GM12878 (cell line): ENCODE measurements at regions not wholly inside any gene's neighbourhood (a gene's known extent, or its start where the extent isn't known, plus 50 kb on each side); places are given as distances from the start of the nearest gene placed in this dataset.

ENCODE experiments used
- ATF2 ChIP-seq: IDR thresholded peaks from 2 replicates; pipeline ENCODE4 v1.6.1; 2012; ENCODE audit warnings: low read length, inconsistent platforms
- BHLHE40 ChIP-seq, 2 experiments: fragments of 450-650 bp in 1 of 2; IDR thresholded peaks; 2 replicates each; pipeline ENCODE4 v1.6.1; 2011 to 2017; ENCODE audit warnings: low read depth in 2 of 2, borderline replicate concordance in 1 of 2, improper control_type of control experiment in 1 of 2, low read length in 1 of 2, mild to moderate bottlenecking in 1 of 2
- CTCF ChIP-seq, 3 experiments: IDR thresholded peaks in 2 of 3; conservative IDR thresholded peaks in 1 of 3; 2 replicates each; pipeline ENCODE4 v1.5.1; 2011; ENCODE audit warnings: low read depth in 3 of 3, low read length in 3 of 3, mild to moderate bottlenecking in 3 of 3, control low read depth in 2 of 3, moderate library complexity in 2 of 3, inconsistent platforms in 1 of 3, mixed read lengths in 1 of 3; ENCODE audit not compliant: control insufficient read depth in 2 of 3, insufficient read depth in 1 of 3; ENCODE audit errors: extremely low read depth in 1 of 3
- EZH2 ChIP-seq: IDR thresholded peaks from 2 replicates; pipeline ENCODE4 v1.6.1; 2012; ENCODE audit warnings: low read depth, mild to moderate bottlenecking, control low read depth, inconsistent platforms, low read length, borderline replicate concordance; ENCODE audit not compliant: control insufficient read depth
- POLR2A ChIP-seq: IDR thresholded peaks from 2 replicates; pipeline ENCODE4 v1.6.1; 2011; ENCODE audit warnings: low read depth, mild to moderate bottlenecking, low read length
- POLR2AphosphoS2 ChIP-seq: IDR thresholded peaks from 2 replicates; pipeline ENCODE4 v1.6.1; 2011; ENCODE audit warnings: low read depth, mild to moderate bottlenecking, low read length, improper control_type of control experiment, moderate library complexity
- ZNF274 ChIP-seq: IDR thresholded peaks from one replicate; pipeline ENCODE4 v1.8.0; 2011; ENCODE audit not compliant: insufficient read length, insufficient read depth
- TF ChIP-seq, protein P1 (sequence below): IDR thresholded peaks from 2 replicates; pipeline ENCODE4 v1.6.1; 2011; ENCODE audit warnings: borderline replicate concordance, low read depth, mild to moderate bottlenecking, moderate library complexity, low read length; ENCODE audit not compliant: insufficient read depth, poor library complexity, severe bottlenecking

DNA sequence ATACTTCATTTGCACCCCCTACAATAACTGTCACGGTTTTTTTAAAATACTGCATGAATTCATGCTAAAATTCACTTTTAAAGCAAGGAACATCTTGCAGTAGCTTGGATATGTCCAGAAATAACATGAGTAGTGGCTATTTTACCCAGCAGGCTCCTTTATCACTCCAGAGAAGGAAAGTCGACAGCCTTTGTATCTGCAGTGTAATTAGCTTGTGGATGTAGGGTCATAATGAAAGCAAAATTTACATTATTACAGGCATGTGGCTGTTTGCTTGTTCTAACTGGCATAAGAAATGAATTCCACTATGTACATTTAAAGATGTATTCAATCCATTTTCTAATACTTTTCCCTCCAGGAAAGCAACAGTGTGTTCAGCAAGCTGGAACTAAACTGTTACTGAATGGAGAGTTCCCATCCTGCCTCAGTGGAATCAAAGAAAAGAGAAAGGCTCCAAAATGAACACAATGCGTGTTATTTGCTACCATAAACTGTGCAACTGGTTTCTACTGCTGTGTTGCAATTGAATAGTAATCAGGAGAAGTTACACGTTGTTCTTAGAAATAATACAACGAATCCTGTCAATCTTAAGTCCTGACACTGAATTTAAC, 321.2 kb upstream of the VRK2 start:
- TF ChIP-seq ZNF274 = no peak
- TF ChIP-seq BHLHE40 (IDR thresholded peaks at IDR 0.05; ENCODE audit: borderline replicate concordance in 1 of 2, low read depth in 2 of 2, low read length in 1 of 2) = no peak
- TF ChIP-seq POLR2A = no peak
- TF ChIP-seq CTCF (IDR thresholded peaks at IDR 0.05 in 2 of 3, conservative IDR thresholded peaks at IDR 0.05 in 1 of 3; ENCODE audit: control insufficient read depth in 2 of 3, extremely low read depth in 1 of 3, insufficient read depth in 1 of 3, low read depth in 3 of 3, low read length in 3 of 3) = no peak
- no peak for TF ChIP-seq ATF2
- TF ChIP-seq POLR2AphosphoS2 = no peak
- TF ChIP-seq, protein P1, sequence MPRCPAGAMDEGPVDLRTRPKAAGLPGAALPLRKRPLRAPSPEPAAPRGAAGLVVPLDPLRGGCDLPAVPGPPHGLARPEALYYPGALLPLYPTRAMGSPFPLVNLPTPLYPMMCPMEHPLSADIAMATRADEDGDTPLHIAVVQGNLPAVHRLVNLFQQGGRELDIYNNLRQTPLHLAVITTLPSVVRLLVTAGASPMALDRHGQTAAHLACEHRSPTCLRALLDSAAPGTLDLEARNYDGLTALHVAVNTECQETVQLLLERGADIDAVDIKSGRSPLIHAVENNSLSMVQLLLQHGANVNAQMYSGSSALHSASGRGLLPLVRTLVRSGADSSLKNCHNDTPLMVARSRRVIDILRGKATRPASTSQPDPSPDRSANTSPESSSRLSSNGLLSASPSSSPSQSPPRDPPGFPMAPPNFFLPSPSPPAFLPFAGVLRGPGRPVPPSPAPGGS = no peak
- TF ChIP-seq EZH2 = no peak
